ENCODE measurements at regions not wholly inside any gene's neighbourhood (a gene's known extent, or its start where the extent isn't known, plus 50 kb on each side); places are given as distances from the start of the nearest gene placed in this dataset.

- no peak overlapping the region for H3K9ac ChIP-seq (ENCODE audit: low read length)
These were observed 222.9 kb upstream of the AGAP1 start for GRCh38 chr2:235270956-235271355.

GRCh38 chr2:235271936-235272335 lies 221.9 kb upstream of the AGAP1 start:
- Histone ChIP-seq H3K4me2 (ENCODE audit: low read length) (no peak overlapping the region), H3K4me1 (ENCODE audit: insufficient read depth, low read length, severe bottlenecking) (no peaks in the 10 kb centered on the region)

More at GRCh38 chr2:235270956-235271355, 222.9 kb upstream of the AGAP1 start:
- Histone ChIP-seq H3F3A (ENCODE audit: insufficient read depth, low read length) (no peaks in the 10 kb centered on the region), H4K20me1 (ENCODE audit: insufficient read depth, low read length) (no peaks in the 10 kb centered on the region), H3K4me3 (ENCODE audit: low read depth, low read length, poor library complexity, severe bottlenecking) (no peak overlapping the region), H2AFZ (ENCODE audit: low read length) (no peak overlapping the region), H3K36me3 (ENCODE audit: insufficient read depth, low read length) (no peaks in the 10 kb centered on the region), H3K9me3 (ENCODE audit: low read length) (no peaks in the 10 kb centered on the region), H3K79me2 (ENCODE audit: insufficient read depth, low read length) (no peaks in the 10 kb centered on the region), H3K27ac (ENCODE audit: low read depth, low read length, poor library complexity, severe bottlenecking) (no peak overlapping the region), H3K27me3 (ENCODE audit: insufficient read depth, low read length) (no peaks in the 10 kb centered on the region), H3K4me2 (ENCODE audit: low read length) (no peak overlapping the region), H3K4me1 (ENCODE audit: insufficient read depth, low read length, severe bottlenecking) (no peaks in the 10 kb centered on the region), H3K9me2 (ENCODE audit: low read depth, low read length) (no peaks in the 10 kb centered on the region)
- TF ChIP-seq EZH2 (IDR thresholded peaks at IDR 0.05; ENCODE audit: borderline replicate concordance, low read length): no peak

DNA sequence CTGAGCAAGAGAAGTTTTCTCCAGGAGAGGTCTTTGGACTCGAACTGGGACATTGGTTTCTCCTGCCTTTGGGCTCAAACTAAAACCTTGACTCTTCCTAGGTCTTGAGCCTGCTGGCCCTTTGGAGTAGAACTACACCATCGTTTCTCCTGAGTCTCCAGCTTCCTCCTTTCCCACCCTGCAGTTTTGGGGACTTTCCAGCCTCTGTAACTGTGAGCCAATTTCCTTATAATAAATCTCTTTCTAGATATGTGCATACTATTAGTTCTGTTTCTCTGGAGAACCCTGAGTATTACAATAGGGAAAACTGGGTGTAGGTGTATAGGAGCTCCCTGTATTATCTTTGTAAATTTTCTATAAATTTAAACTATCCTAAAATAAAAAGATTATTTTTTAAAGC lies 219.8 kb upstream of the AGAP1 start:
- H3K9me3 ChIP-seq (ENCODE audit: low read length): no peaks in the 10 kb centered on the region

More at GRCh38 chr2:235271936-235272335, 221.9 kb upstream of the AGAP1 start:
- Histone ChIP-seq H2AFZ (ENCODE audit: low read length) (no peak overlapping the region), H4K20me1 (ENCODE audit: insufficient read depth, low read length) (no peaks in the 10 kb centered on the region), H3K9me2 (ENCODE audit: low read depth, low read length) (no peaks in the 10 kb centered on the region), H3K27me3 (ENCODE audit: insufficient read depth, low read length) (no peaks in the 10 kb centered on the region), H3K79me2 (ENCODE audit: insufficient read depth, low read length) (no peaks in the 10 kb centered on the region), H3K9ac (ENCODE audit: low read length) (no peak overlapping the region), H3K27ac (ENCODE audit: low read depth, low read length, poor library complexity, severe bottlenecking) (no peak overlapping the region), H3K9me3 (ENCODE audit: low read length) (no peaks in the 10 kb centered on the region), H3F3A (ENCODE audit: insufficient read depth, low read length) (no peaks in the 10 kb centered on the region), H3K4me3 (ENCODE audit: low read depth, low read length, poor library complexity, severe bottlenecking) (no peak overlapping the region), H3K36me3 (ENCODE audit: insufficient read depth, low read length) (no peaks in the 10 kb centered on the region)
- TF ChIP-seq EZH2 (IDR thresholded peaks at IDR 0.05; ENCODE audit: borderline replicate concordance, low read length): no peak
- TF ChIP-seq CTCF (IDR thresholded peaks at IDR 0.05; ENCODE audit: low read length): no peak

More for the DNA sequence above, 219.8 kb upstream of the AGAP1 start:
- no peaks in the 10 kb centered on the region for H3F3A ChIP-seq (ENCODE audit: insufficient read depth, low read length)
- H2AFZ ChIP-seq (ENCODE audit: low read length): no peak overlapping the region
- no peaks in the 10 kb centered on the region for H3K36me3 ChIP-seq (ENCODE audit: insufficient read depth, low read length)
- H3K9me2 ChIP-seq (ENCODE audit: low read depth, low read length): no peaks in the 10 kb centered on the region
- H3K27ac ChIP-seq (ENCODE audit: low read depth, low read length, poor library complexity, severe bottlenecking): no peak overlapping the region
- H3K4me2 ChIP-seq (ENCODE audit: low read length): no peak overlapping the region
- no peak overlapping the region for H3K4me3 ChIP-seq (ENCODE audit: low read depth, low read length, poor library complexity, severe bottlenecking)
- TF ChIP-seq CTCF (IDR thresholded peaks at IDR 0.05; ENCODE audit: low read length) (no peak), EZH2 (IDR thresholded peaks at IDR 0.05; ENCODE audit: borderline replicate concordance, low read length) (no peak)
- H3K9ac ChIP-seq (ENCODE audit: low read length): no peak overlapping the region
- no peaks in the 10 kb centered on the region for H3K79me2 ChIP-seq (ENCODE audit: insufficient read depth, low read length)
- no peaks in the 10 kb centered on the region for H3K27me3 ChIP-seq (ENCODE audit: insufficient read depth, low read length)
- H3K4me1 ChIP-seq (ENCODE audit: insufficient read depth, low read length, severe bottlenecking): no peaks in the 10 kb centered on the region
- no peaks in the 10 kb centered on the region for H4K20me1 ChIP-seq (ENCODE audit: insufficient read depth, low read length)
